HepG2 (cell line): ENCODE measurements at regions not wholly inside any gene's neighbourhood (a gene's known extent, or its start where the extent isn't known, plus 50 kb on each side); places are given as distances from the start of the nearest gene placed in this dataset.

Experiments
- ATAC-seq: fragments of 200-7000 bp; cut with Tn5 transposase; 3 replicates; pipeline ENCODE4 v1.9.1; 2020; ENCODE audit warnings: mild to moderate bottlenecking, moderate library complexity
- BruUV-seq: library from RNA; stranded (reverse); fragments of 400-500 nt; replicated peaks from 2 replicates; lab custom pipeline; 2021; lab: Mats Ljungman, UMichigan
- CTCF ChIA-PET: fragments of 300-600 bp; formaldehyde crosslinking; extraction: SDS; loops from one replicate; lab custom pipeline; 2021; ENCODE audit warnings: low total read pairs, inconsistent platforms, low intra/inter-chr PET ratio; lab: Yijun Ruan, JAX
- POLR2A ChIA-PET: fragments of 350-600 bp; sonication (Branson Sonifier 250); formaldehyde crosslinking; loops from one replicate; lab custom pipeline; 2020; ENCODE audit warnings: antibody characterized with exemption, inconsistent platforms; lab: Yijun Ruan, JAX
- DNase-seq: peaks from one replicate; pipeline ENCODE4 v3.0.0-alpha.2; 2015; ENCODE audit warnings: low spot score
- FAIRE-seq: peaks from 3 replicates; lab custom pipeline; 2011; peaks lifted over from hg19 to GRCh38; lab: Jason Lieb, UNC
- H2AFZ ChIP-seq: one replicate; pipeline ENCODE4 v1.6.1; 2011; ENCODE audit warnings: low read length, inconsistent platforms
- H3K27ac ChIP-seq: fragments of 300-600 bp; 3 replicates; pipeline ENCODE4 v1.8.0; 2011; ENCODE audit warnings: mixed run types, mild to moderate bottlenecking, mixed read lengths, low read length, inconsistent platforms; ENCODE audit not compliant: insufficient read depth; ENCODE audit errors: extremely low read length
- H3K27me3 ChIP-seq, 2 experiments: fragments of 200-600 bp in 1 of 2; 2 replicates in 1 of 2; 3 replicates in 1 of 2; pipeline versions ENCODE4 v1.6.0 to v1.8.0; 2011; ENCODE audit warnings: low read length in 2 of 2, mild to moderate bottlenecking in 2 of 2, moderate library complexity in 2 of 2, inconsistent platforms in 1 of 2; ENCODE audit not compliant: insufficient read depth in 2 of 2, control insufficient read depth in 1 of 2
- H3K36me3 ChIP-seq, 2 experiments: fragments of 200-600 bp in 1 of 2; replicated peaks in 1 of 2; 2 replicates in 1 of 2; 3 replicates in 1 of 2; pipeline versions ENCODE4 v1.5.1 to v1.8.0; 2011; ENCODE audit warnings: low read length in 2 of 2, inconsistent platforms in 1 of 2; ENCODE audit not compliant: insufficient read depth in 2 of 2, control insufficient read depth in 1 of 2
- H3K4me1 ChIP-seq: 2 replicates; pipeline ENCODE4 v1.5.1; 2012; ENCODE audit warnings: low read length, inconsistent platforms; ENCODE audit not compliant: insufficient read depth
- H3K4me2 ChIP-seq: 2 replicates; pipeline ENCODE4 v1.6.0; 2011; ENCODE audit warnings: low read depth, low read length, inconsistent platforms
- H3K4me3 ChIP-seq, 3 experiments: fragments of 200-600 bp in 1 of 3; sonication (generic), shearing (Covaris generic) in 1 of 3; replicated peaks in 1 of 3; 2 replicates each; pipeline ENCODE4 v1.5.1; 2011 to 2016; ENCODE audit warnings: low read length in 3 of 3, inconsistent platforms in 2 of 3, low read depth in 2 of 3, mild to moderate bottlenecking in 2 of 3, control low read depth in 1 of 3, mixed read lengths in 1 of 3; ENCODE audit not compliant: insufficient read depth in 1 of 3
- H3K79me2 ChIP-seq: one replicate; pipeline ENCODE4 v1.6.1; 2011; ENCODE audit warnings: low read length, inconsistent platforms; ENCODE audit not compliant: insufficient read depth
- H3K9ac ChIP-seq: 2 replicates; pipeline ENCODE4 v1.6.0; 2011; ENCODE audit warnings: mild to moderate bottlenecking, low read depth, low read length, inconsistent platforms; ENCODE audit not compliant: insufficient read depth
- H3K9me3 ChIP-seq: 2 replicates; pipeline ENCODE4 v1.5.1; 2012; ENCODE audit warnings: mild to moderate bottlenecking, low read length
- H4K20me1 ChIP-seq: 2 replicates; pipeline ENCODE4 v1.6.0; 2011; ENCODE audit warnings: inconsistent platforms, mild to moderate bottlenecking, low read length, moderate library complexity; ENCODE audit not compliant: insufficient read depth
- AGO1 ChIP-seq: fragments of 200-400 bp; formaldehyde crosslinking; IDR thresholded peaks from 2 replicates; pipeline ENCODE4 v1.6.1; 2017; ENCODE audit warnings: mild to moderate bottlenecking, low read depth, low read length, moderate library complexity; ENCODE audit not compliant: poor library complexity, severe bottlenecking
- ATAD3A ChIP-seq: sonication (generic); formaldehyde crosslinking; IDR thresholded peaks from 2 replicates; pipeline ENCODE4 v1.4.0; 2020; ENCODE audit warnings: missing genetic modification reagents
- ATF2 ChIP-seq: sonication (generic); formaldehyde crosslinking; IDR thresholded peaks from 2 replicates; pipeline ENCODE4 v1.4.0; 2020; ENCODE audit warnings: missing genetic modification reagents
- E2F5 ChIP-seq: sonication (generic); formaldehyde crosslinking; conservative IDR thresholded peaks from 2 replicates; pipeline ENCODE4 v1.4.0; 2020; ENCODE audit warnings: missing genetic modification reagents
- FOXK2 ChIP-seq: fragments of 450-650 bp; IDR thresholded peaks from 2 replicates; pipeline ENCODE4 v1.6.1; 2016
- FOXM1 ChIP-seq: sonication (generic); formaldehyde crosslinking; IDR thresholded peaks from 2 replicates; pipeline ENCODE4 v1.5.0; 2020; ENCODE audit warnings: missing genetic modification reagents
- HMGA1 ChIP-seq: sonication (generic); formaldehyde crosslinking; conservative IDR thresholded peaks from 2 replicates; pipeline ENCODE4 v1.4.0; 2020; ENCODE audit warnings: missing genetic modification reagents
- KDM2A ChIP-seq: sonication (generic); formaldehyde crosslinking; IDR thresholded peaks from 2 replicates; pipeline ENCODE4 v1.4.0; 2020; ENCODE audit warnings: low read depth, missing genetic modification reagents, borderline replicate concordance
- RARG ChIP-seq: sonication (generic); formaldehyde crosslinking; IDR thresholded peaks from 2 replicates; pipeline ENCODE4 v1.4.0; 2020; ENCODE audit warnings: low read depth, mild to moderate bottlenecking, missing genetic modification reagents
- RBM22 ChIP-seq: fragments of 200-400 bp; formaldehyde crosslinking; optimal IDR thresholded peaks from 2 replicates; pipeline ENCODE3; 2017; ENCODE audit warnings: mild to moderate bottlenecking, low read length, moderate library complexity
- THYN1 ChIP-seq: sonication (generic); formaldehyde crosslinking; IDR thresholded peaks from 2 replicates; pipeline ENCODE4 v1.8.1; 2023; ENCODE audit warnings: low read depth, mild to moderate bottlenecking, moderate library complexity, missing genetic modification reagents, borderline replicate concordance
- TP53 ChIP-seq: sonication (generic); formaldehyde crosslinking; conservative IDR thresholded peaks from 2 replicates; pipeline ENCODE4 v1.4.0; 2020; ENCODE audit warnings: missing genetic modification reagents
- XBP1 ChIP-seq: sonication (generic); formaldehyde crosslinking; IDR thresholded peaks from 2 replicates; pipeline ENCODE4 v1.5.0; 2020; ENCODE audit warnings: missing genetic modification reagents
- ZFP36L1 ChIP-seq: sonication (generic); formaldehyde crosslinking; IDR thresholded peaks from 2 replicates; pipeline ENCODE4 v1.8.0; 2022; ENCODE audit warnings: mild to moderate bottlenecking, missing genetic modification reagents, moderate library complexity
- ZNF383 ChIP-seq: sonication (generic); formaldehyde crosslinking; IDR thresholded peaks from 2 replicates; pipeline ENCODE4 v1.4.0; 2020; ENCODE audit warnings: missing genetic modification reagents, mild to moderate bottlenecking, borderline replicate concordance
- ZNF432 ChIP-seq: sonication (generic); formaldehyde crosslinking; IDR thresholded peaks from 2 replicates; pipeline ENCODE4 v1.5.0; 2020; ENCODE audit warnings: missing genetic modification reagents, mild to moderate bottlenecking, borderline replicate concordance
- ZNF644 ChIP-seq: IDR thresholded peaks from 2 replicates; pipeline ENCODE4 v1.6.1; 2016; ENCODE audit warnings: low read depth
- ZNF776 ChIP-seq: sonication (generic); formaldehyde crosslinking; IDR thresholded peaks from 2 replicates; pipeline ENCODE4 v1.4.0; 2020; ENCODE audit warnings: mild to moderate bottlenecking, missing genetic modification reagents
- WGBS: methylation state at CpG from one replicate; pipeline ENCODE4 v1.1.6; 2017; ENCODE audit warnings: low lambda C conversion rate; 5-methylcytosine and 5-hydroxymethylcytosine counted together
- in situ Hi-C: cut with HindIII; loops from 2 replicates; pipeline ENCODE4 v1.10.0; 2017; ENCODE audit warnings: low pct_unique_long_range_greater_than_20kb; ENCODE audit not compliant: extremely low pct_ligation_motif_present
- intact Hi-C: fragments of 100-400 bp; cut with micrococcal nuclease; formaldehyde crosslinking; loops from one replicate; pipeline ENCODE4 v1.10.0; 2022; ENCODE audit not compliant: unreplicated experiment

GRCh38 chr7:93025389-93025788, 92.4 kb downstream of the SAMD9 start:
- Histone ChIP-seq H3K4me3 (no peak overlapping the region), H3K27me3 (no peaks in the 10 kb centered on the region; a peak in 1 of 5 replicates), H3K79me2 (no peaks in the 10 kb centered on the region), H3K4me2 (no peak overlapping the region), H4K20me1 (no peaks in the 10 kb centered on the region), H3K9ac (no peak overlapping the region), H3K36me3 (no peaks in the 10 kb centered on the region), H2AFZ (no peak overlapping the region), H3K27ac (no peak overlapping the region), H3K9me3 (no peaks in the 10 kb centered on the region), H3K4me1 (peaks cover 17% of the 10 kb centered on the region)
- DNase-seq: no peak
- POLR2A ChIA-PET: no interaction called here
- TF ChIP-seq ZNF776 (CRISPR knock-in tag): no peak
- TF ChIP-seq XBP1 (CRISPR knock-in tag): no peak
- no peak for TF ChIP-seq ZNF383
- no peak for TF ChIP-seq FOXK2
- no peak for TF ChIP-seq RARG (CRISPR knock-in tag)
- TF ChIP-seq KDM2A: no peak
- TF ChIP-seq TP53: no peak
- no peak for TF ChIP-seq THYN1 (CRISPR knock-in tag)
- TF ChIP-seq HMGA1: no peak
- TF ChIP-seq ZNF432 (CRISPR knock-in tag): no peak
- TF ChIP-seq FOXM1 (CRISPR knock-in tag): no peak
- TF ChIP-seq RBM22: no peak
- no peak for TF ChIP-seq AGO1
- TF ChIP-seq E2F5: no peak
- TF ChIP-seq ATF2 (CRISPR knock-in tag): no peak
- no peak for TF ChIP-seq ZNF644 (CRISPR knock-in tag)
- no peak for TF ChIP-seq ZFP36L1 (CRISPR knock-in tag)
- TF ChIP-seq ATAD3A (CRISPR knock-in tag): no peak
- in situ Hi-C loops: no loop called here
- 25% methylated on average over 2 of the region's 2 CpGs for WGBS
- intact Hi-C loops: no loop called here
- CTCF ChIA-PET: no interaction called here
- no peak for ATAC-seq
- BruUV-seq: no TSS peak
- no peak for FAIRE-seq
